Immature natural killer cell (primary cell): ENCODE measurements at regions not wholly inside any gene's neighbourhood (a gene's known extent, or its start where the extent isn't known, plus 50 kb on each side); places are given as distances from the start of the nearest gene placed in this dataset.

Experiments
- DNase-seq, 3 donors: peaks; one replicate each; pipeline ENCODE4 v3.0.0; 2022; ENCODE audit warnings: mixed read lengths in 1 of 3
- H3K27ac Mint-ChIP-seq, 6 donors: one replicate each; pipeline ENCODE4 v1.8.0; 2020; ENCODE audit warnings: mixed read lengths in 6 of 6, mild to moderate bottlenecking in 5 of 6, inconsistent platforms in 4 of 6, moderate library complexity in 3 of 6
- H3K27me3 Mint-ChIP-seq, 3 donors: one replicate each; pipeline ENCODE4 v1.8.0; 2020 to 2021; ENCODE audit warnings: low read depth in 3 of 3, mild to moderate bottlenecking in 3 of 3, mixed read lengths in 3 of 3, moderate library complexity in 3 of 3, inconsistent platforms in 1 of 3
- H3K36me3 Mint-ChIP-seq, 3 donors: one replicate each; pipeline ENCODE4 v1.8.0; 2020; ENCODE audit warnings: mixed read lengths in 3 of 3, inconsistent platforms in 2 of 3, mild to moderate bottlenecking in 2 of 3
- H3K4me1 Mint-ChIP-seq, 2 donors: one replicate each; pipeline ENCODE4 v1.8.0; 2020; ENCODE audit warnings: inconsistent platforms in 2 of 2, mild to moderate bottlenecking in 2 of 2, mixed read lengths in 2 of 2, moderate library complexity in 1 of 2
- H3K4me3 Mint-ChIP-seq, 5 donors: one replicate each; pipeline ENCODE4 v1.8.0; 2020; ENCODE audit warnings: mild to moderate bottlenecking in 5 of 5, mixed read lengths in 5 of 5, inconsistent platforms in 3 of 5, moderate library complexity in 3 of 5
- H3K9me3 Mint-ChIP-seq, 6 donors: one replicate each; pipeline ENCODE4 v1.8.0; 2020; ENCODE audit warnings: mild to moderate bottlenecking in 6 of 6, mixed read lengths in 6 of 6, inconsistent platforms in 4 of 6, moderate library complexity in 3 of 6

- Mint-ChIP-seq H3K4me1 (peaks cover 26 to 28% of the 10 kb centered on the region in 2 donors), H3K36me3 (peaks cover 0 to 3% (median 0%) of the 10 kb centered on the region in 3 donors), H3K4me3 (no peak overlapping the region), H3K27ac (no peak overlapping the region), H3K27me3 (peaks cover 2 to 3% (median 2%) of the 10 kb centered on the region in 3 donors), H3K9me3 (no peaks in the 10 kb centered on the region)
- no peak for DNase-seq
Measured at GRCh38 chr10:88111294-88111693, 247.9 kb downstream of the PTEN start.

GRCh38 chr10:88113232-88113631 lies 249.8 kb downstream of the PTEN start:
- Mint-ChIP-seq H3K4me3 (no peak overlapping the region), H3K9me3 (no peaks in the 10 kb centered on the region), H3K27ac (peak overlapping the region in 1 of 6 donors; percentile 21), H3K36me3 (peaks cover 0 to 3% (median 0%) of the 10 kb centered on the region in 3 donors), H3K4me1 (peaks cover 18 to 21% of the 10 kb centered on the region in 2 donors), H3K27me3 (peaks cover 0 to 3% (median 2%) of the 10 kb centered on the region in 3 donors)
- DNase-seq, result no peak

DNA sequence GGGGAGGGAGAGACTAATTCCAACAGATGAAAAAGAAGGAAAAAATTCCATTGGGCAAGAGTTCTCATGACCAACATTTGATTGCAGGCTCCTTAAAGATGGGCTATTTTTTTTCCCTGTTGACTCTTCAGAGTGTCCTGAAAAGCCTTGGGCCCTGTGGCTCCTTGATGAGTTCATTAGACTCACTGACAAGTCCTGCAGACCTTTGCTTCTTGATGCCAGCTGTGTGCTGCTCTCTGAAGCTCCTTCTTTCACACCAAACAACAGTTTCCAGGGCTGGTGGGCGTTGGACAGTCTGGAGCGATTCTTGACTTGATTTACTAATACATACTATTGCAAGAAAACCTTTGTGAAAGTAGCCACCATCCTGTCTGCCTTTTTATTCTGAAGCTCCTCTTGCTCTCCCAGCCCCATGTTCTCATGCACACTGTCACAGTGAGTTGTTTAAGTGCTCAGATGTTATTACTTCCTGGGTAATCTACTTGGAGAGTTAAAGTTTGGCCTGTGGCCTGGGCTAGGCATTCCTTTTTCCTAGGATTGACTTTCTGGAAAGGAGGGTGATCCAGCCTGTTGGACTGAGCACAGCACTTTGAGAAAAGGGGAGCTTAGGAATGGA lies 250.3 kb downstream of the PTEN start:
- no peak for DNase-seq
- Mint-ChIP-seq H3K4me1 (peaks cover 15 to 18% of the 10 kb centered on the region in 2 donors), H3K4me3 (no peak overlapping the region), H3K36me3 (peaks cover 0 to 3% (median 0%) of the 10 kb centered on the region in 3 donors), H3K9me3 (no peaks in the 10 kb centered on the region), H3K27ac (peak overlapping the region in 4 of 6 donors; percentile 21 to 71 (median 53)), H3K27me3 (peaks cover 0 to 3% (median 2%) of the 10 kb centered on the region in 3 donors)

DNA sequence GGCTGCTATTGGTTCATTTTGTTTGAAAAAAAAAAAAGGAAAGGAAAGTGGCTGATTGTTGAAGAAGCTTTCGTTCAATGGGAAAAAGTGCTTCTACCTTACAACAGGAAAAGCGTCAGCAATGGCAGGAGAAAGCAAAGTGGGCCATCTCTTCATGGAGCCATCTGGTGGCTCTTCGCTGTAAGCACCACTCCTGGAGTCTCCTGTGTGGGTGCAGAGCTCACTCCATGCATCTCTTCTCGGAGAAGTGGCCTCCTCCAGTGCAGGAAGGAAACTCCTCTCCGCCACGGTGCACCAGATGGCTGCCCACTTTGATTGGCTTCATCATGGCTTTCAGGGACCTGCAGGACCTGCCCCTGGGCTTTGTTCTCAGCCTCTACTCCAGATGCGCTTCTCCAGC lies 250.9 kb downstream of the PTEN start:
- H3K36me3 Mint-ChIP-seq, result peaks cover 0 to 3% (median 0%) of the 10 kb centered on the region in 3 donors
- DNase-seq, result peak; percentile 30 to 48 (median 46)
- no peak overlapping the region for H3K4me3 Mint-ChIP-seq
- no peaks in the 10 kb centered on the region for H3K9me3 Mint-ChIP-seq
- H3K27ac Mint-ChIP-seq, result peak overlapping the region in 4 of 6 donors; percentile 21 to 71 (median 53)
- peaks cover 15 to 18% of the 10 kb centered on the region in 2 donors for H3K4me1 Mint-ChIP-seq
- peaks cover 0 to 3% (median 2%) of the 10 kb centered on the region in 3 donors for H3K27me3 Mint-ChIP-seq

- Mint-ChIP-seq H3K4me3 (no peak overlapping the region), H3K9me3 (no peaks in the 10 kb centered on the region), H3K36me3 (peaks cover 0 to 2% (median 0%) of the 10 kb centered on the region in 3 donors), H3K4me1 (peaks cover 15 to 18% of the 10 kb centered on the region in 2 donors), H3K27me3 (peaks cover 0 to 3% (median 2%) of the 10 kb centered on the region in 3 donors), H3K27ac (peak overlapping the region in 1 of 6 donors; percentile 46)
- DNase-seq, result no peak
Measured at GRCh38 chr10:88115407-88115806, 252.0 kb downstream of the PTEN start.

DNA sequence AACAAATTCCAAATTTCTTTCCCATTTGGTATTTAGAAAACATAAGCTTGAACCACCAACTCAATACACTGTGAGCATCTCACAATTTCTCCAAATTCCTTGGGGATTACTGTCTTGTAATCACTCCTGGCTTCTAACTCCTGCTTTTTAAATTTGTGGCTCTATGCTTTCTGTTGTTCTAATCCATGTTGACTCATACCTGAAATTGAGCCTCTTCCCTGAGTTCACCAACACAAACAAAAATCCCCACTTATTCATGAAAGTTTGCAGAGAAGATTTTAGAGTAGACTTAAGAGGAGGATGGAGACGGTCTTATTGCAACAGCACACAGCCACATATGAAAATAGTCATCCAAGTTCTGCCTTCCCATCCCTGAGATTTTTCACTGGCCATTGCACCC lies 252.5 kb downstream of the PTEN start:
- Mint-ChIP-seq H3K27ac (no peak overlapping the region), H3K27me3 (peaks cover 0 to 3% (median 2%) of the 10 kb centered on the region in 3 donors), H3K36me3 (no peaks in the 10 kb centered on the region), H3K4me3 (no peak overlapping the region), H3K4me1 (peaks cover 15 to 18% of the 10 kb centered on the region in 2 donors), H3K9me3 (no peaks in the 10 kb centered on the region)
- DNase-seq, result no peak

DNA sequence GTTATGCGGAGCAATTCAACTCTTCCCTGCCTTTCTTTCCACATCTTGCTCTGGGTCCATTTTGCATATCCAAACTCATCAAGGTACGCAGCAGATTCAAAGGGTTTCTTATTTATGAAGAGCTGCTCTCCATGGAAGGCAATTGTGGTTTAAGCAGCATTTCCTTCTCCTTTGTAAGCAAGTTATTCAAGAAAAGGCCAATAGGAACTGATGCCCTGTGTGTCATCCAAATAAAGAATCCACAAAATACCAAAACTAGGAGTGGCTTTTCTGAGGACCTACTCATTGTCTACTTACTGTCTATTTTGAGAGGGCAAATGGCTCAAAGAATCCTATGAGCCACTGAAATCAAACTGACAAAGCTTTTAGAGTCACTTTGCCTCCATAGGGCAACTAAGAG lies 253.1 kb downstream of the PTEN start:
- no peak for DNase-seq
- peaks cover 0 to 3% (median 2%) of the 10 kb centered on the region in 3 donors for H3K27me3 Mint-ChIP-seq
- H3K36me3 Mint-ChIP-seq, result no peaks in the 10 kb centered on the region
- no peak overlapping the region for H3K27ac Mint-ChIP-seq
- peaks cover 15 to 18% of the 10 kb centered on the region in 2 donors for H3K4me1 Mint-ChIP-seq
- H3K9me3 Mint-ChIP-seq, result no peaks in the 10 kb centered on the region
- no peak overlapping the region for H3K4me3 Mint-ChIP-seq

- Mint-ChIP-seq H3K4me3 (no peak overlapping the region), H3K27me3 (peaks cover 0 to 3% (median 2%) of the 10 kb centered on the region in 3 donors), H3K36me3 (no peaks in the 10 kb centered on the region), H3K4me1 (peaks cover 15 to 18% of the 10 kb centered on the region in 2 donors), H3K9me3 (no peaks in the 10 kb centered on the region), H3K27ac (no peak overlapping the region)
- no peak for DNase-seq
Measured at GRCh38 chr10:88116971-88117626, 253.7 kb downstream of the PTEN start.

DNA sequence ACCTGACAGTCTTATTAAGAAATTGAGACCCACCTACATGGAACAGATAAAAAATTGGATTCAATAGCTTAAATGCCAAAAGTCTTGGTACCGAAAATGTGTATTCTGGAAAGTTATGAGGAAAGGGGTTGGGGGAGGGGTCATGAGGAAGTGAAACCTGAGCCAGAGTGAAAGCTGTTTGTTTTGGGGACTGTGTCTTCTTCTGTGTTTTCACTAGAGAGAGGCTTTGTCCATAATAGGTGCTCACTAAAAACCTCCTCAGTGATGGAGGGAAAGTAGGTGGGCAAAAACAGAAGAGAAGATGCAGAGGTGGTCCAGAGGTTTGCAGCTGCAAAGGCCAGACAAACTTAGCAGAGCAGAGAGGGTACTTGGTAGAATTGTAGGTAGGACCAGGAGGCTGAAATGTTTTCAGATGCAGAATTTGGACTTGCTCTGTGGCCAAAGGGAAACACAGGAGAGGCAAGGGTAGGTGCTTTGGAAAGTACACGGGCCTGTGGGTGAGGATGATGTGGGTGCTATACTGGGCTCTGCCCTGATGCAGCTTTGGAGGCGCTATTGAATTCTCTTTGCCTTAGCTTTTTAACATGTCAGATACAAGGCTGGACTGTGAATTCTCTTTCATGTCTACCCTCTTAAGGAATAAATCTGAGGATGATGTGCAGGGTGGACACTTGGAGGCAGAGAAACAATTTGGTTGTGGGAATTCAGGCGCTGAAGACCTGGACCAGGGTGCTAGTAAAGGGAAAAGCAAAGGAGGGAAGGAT lies 254.6 kb downstream of the PTEN start:
- Mint-ChIP-seq H3K36me3 (no peaks in the 10 kb centered on the region), H3K9me3 (no peaks in the 10 kb centered on the region), H3K4me3 (no peak overlapping the region), H3K4me1 (peaks cover 15% of the 10 kb centered on the region in 2 donors), H3K27me3 (peaks cover 0 to 3% (median 0%) of the 10 kb centered on the region in 3 donors), H3K27ac (no peak overlapping the region)
- no peak for DNase-seq

- Mint-ChIP-seq H3K4me1 (peaks cover 11 to 15% of the 10 kb centered on the region in 2 donors), H3K27me3 (peaks cover 0 to 3% (median 0%) of the 10 kb centered on the region in 3 donors), H3K36me3 (no peaks in the 10 kb centered on the region), H3K9me3 (no peaks in the 10 kb centered on the region), H3K4me3 (no peak overlapping the region), H3K27ac (no peak overlapping the region)
- DNase-seq, result no peak
Measured at GRCh38 chr10:88118729-88119128, 255.3 kb downstream of the PTEN start.

DNA sequence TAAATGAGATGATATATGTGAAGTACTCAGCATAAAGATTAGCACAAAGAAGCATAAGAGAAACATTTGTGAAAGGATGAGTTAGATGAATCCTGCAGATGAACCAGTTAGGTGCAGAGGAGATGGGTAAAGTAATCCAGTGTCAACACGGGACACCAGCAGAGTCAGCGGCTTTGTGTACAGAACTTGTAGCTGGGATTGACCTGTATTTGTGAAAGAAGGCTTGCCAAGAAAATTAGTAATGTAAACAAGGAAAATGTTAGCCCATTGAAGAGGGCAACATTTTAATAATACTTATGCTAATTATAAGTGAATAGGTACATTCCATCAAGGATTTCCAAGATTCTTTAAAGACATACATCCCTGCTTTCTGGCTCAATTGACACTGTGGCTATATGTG lies 255.7 kb downstream of the PTEN start:
- Mint-ChIP-seq H3K27ac (no peak overlapping the region), H3K27me3 (peaks cover 0 to 3% (median 0%) of the 10 kb centered on the region in 3 donors), H3K4me1 (peaks cover 7 to 11% of the 10 kb centered on the region in 2 donors), H3K36me3 (no peaks in the 10 kb centered on the region), H3K4me3 (no peak overlapping the region), H3K9me3 (no peaks in the 10 kb centered on the region)
- no peak for DNase-seq

GRCh38 chr10:88120075-88120474 lies 256.6 kb downstream of the PTEN start:
- no peak for DNase-seq
- H3K36me3 Mint-ChIP-seq, result no peaks in the 10 kb centered on the region
- no peaks in the 10 kb centered on the region for H3K9me3 Mint-ChIP-seq
- peaks cover 0 to 3% (median 0%) of the 10 kb centered on the region in 3 donors for H3K27me3 Mint-ChIP-seq
- no peak overlapping the region for H3K4me3 Mint-ChIP-seq
- peaks cover 0 to 2% of the 10 kb centered on the region in 2 donors for H3K4me1 Mint-ChIP-seq
- no peak overlapping the region for H3K27ac Mint-ChIP-seq

- H3K9me3 Mint-ChIP-seq, result no peaks in the 10 kb centered on the region
- no peak for DNase-seq
- H3K4me3 Mint-ChIP-seq, result no peak overlapping the region
- H3K4me1 Mint-ChIP-seq, result no peaks in the 10 kb centered on the region
- no peak overlapping the region for H3K27ac Mint-ChIP-seq
- no peaks in the 10 kb centered on the region for H3K36me3 Mint-ChIP-seq
- H3K27me3 Mint-ChIP-seq, result peaks cover 0 to 3% (median 0%) of the 10 kb centered on the region in 3 donors
Measured at GRCh38 chr10:88120599-88121333, 257.3 kb downstream of the PTEN start.
